HepG2 (cell line): ENCODE measurements at regions not wholly inside any gene's neighbourhood (a gene's known extent, or its start where the extent isn't known, plus 50 kb on each side); places are given as distances from the start of the nearest gene placed in this dataset.

Source experiments
- ATAC-seq: fragments of 200-7000 bp; cut with Tn5 transposase; 3 replicates; pipeline ENCODE4 v1.9.1; 2020; ENCODE audit warnings: mild to moderate bottlenecking, moderate library complexity
- BruUV-seq: library from RNA; stranded (reverse); fragments of 400-500 nt; replicated peaks from 2 replicates; lab custom pipeline; 2021; lab: Mats Ljungman, UMichigan
- CTCF ChIA-PET: fragments of 300-600 bp; formaldehyde crosslinking; extraction: SDS; loops from one replicate; lab custom pipeline; 2021; ENCODE audit warnings: low total read pairs, inconsistent platforms, low intra/inter-chr PET ratio; lab: Yijun Ruan, JAX
- POLR2A ChIA-PET: fragments of 350-600 bp; sonication (Branson Sonifier 250); formaldehyde crosslinking; loops from one replicate; lab custom pipeline; 2020; ENCODE audit warnings: antibody characterized with exemption, inconsistent platforms; lab: Yijun Ruan, JAX
- DNase-seq: peaks from one replicate; pipeline ENCODE4 v3.0.0-alpha.2; 2015; ENCODE audit warnings: low spot score
- FAIRE-seq: peaks from 3 replicates; lab custom pipeline; 2011; peaks lifted over from hg19 to GRCh38; lab: Jason Lieb, UNC
- H2AFZ ChIP-seq: one replicate; pipeline ENCODE4 v1.6.1; 2011; ENCODE audit warnings: low read length, inconsistent platforms
- H3K27ac ChIP-seq: fragments of 300-600 bp; 3 replicates; pipeline ENCODE4 v1.8.0; 2011; ENCODE audit warnings: mixed run types, mild to moderate bottlenecking, mixed read lengths, low read length, inconsistent platforms; ENCODE audit not compliant: insufficient read depth; ENCODE audit errors: extremely low read length
- H3K27me3 ChIP-seq, 2 experiments: fragments of 200-600 bp in 1 of 2; 2 replicates in 1 of 2; 3 replicates in 1 of 2; pipeline versions ENCODE4 v1.6.0 to v1.8.0; 2011; ENCODE audit warnings: low read length in 2 of 2, mild to moderate bottlenecking in 2 of 2, moderate library complexity in 2 of 2, inconsistent platforms in 1 of 2; ENCODE audit not compliant: insufficient read depth in 2 of 2, control insufficient read depth in 1 of 2
- H3K36me3 ChIP-seq, 2 experiments: fragments of 200-600 bp in 1 of 2; replicated peaks in 1 of 2; 2 replicates in 1 of 2; 3 replicates in 1 of 2; pipeline versions ENCODE4 v1.5.1 to v1.8.0; 2011; ENCODE audit warnings: low read length in 2 of 2, inconsistent platforms in 1 of 2; ENCODE audit not compliant: insufficient read depth in 2 of 2, control insufficient read depth in 1 of 2
- H3K4me1 ChIP-seq: 2 replicates; pipeline ENCODE4 v1.5.1; 2012; ENCODE audit warnings: low read length, inconsistent platforms; ENCODE audit not compliant: insufficient read depth
- H3K4me2 ChIP-seq: 2 replicates; pipeline ENCODE4 v1.6.0; 2011; ENCODE audit warnings: low read depth, low read length, inconsistent platforms
- H3K4me3 ChIP-seq, 3 experiments: fragments of 200-600 bp in 1 of 3; sonication (generic), shearing (Covaris generic) in 1 of 3; replicated peaks in 1 of 3; 2 replicates each; pipeline ENCODE4 v1.5.1; 2011 to 2016; ENCODE audit warnings: low read length in 3 of 3, inconsistent platforms in 2 of 3, low read depth in 2 of 3, mild to moderate bottlenecking in 2 of 3, control low read depth in 1 of 3, mixed read lengths in 1 of 3; ENCODE audit not compliant: insufficient read depth in 1 of 3
- H3K79me2 ChIP-seq: one replicate; pipeline ENCODE4 v1.6.1; 2011; ENCODE audit warnings: low read length, inconsistent platforms; ENCODE audit not compliant: insufficient read depth
- H3K9ac ChIP-seq: 2 replicates; pipeline ENCODE4 v1.6.0; 2011; ENCODE audit warnings: mild to moderate bottlenecking, low read depth, low read length, inconsistent platforms; ENCODE audit not compliant: insufficient read depth
- H3K9me3 ChIP-seq: 2 replicates; pipeline ENCODE4 v1.5.1; 2012; ENCODE audit warnings: mild to moderate bottlenecking, low read length
- H4K20me1 ChIP-seq: 2 replicates; pipeline ENCODE4 v1.6.0; 2011; ENCODE audit warnings: inconsistent platforms, mild to moderate bottlenecking, low read length, moderate library complexity; ENCODE audit not compliant: insufficient read depth
- BRD4 ChIP-seq: sonication (generic); formaldehyde crosslinking; IDR thresholded peaks from 2 replicates; pipeline ENCODE4 v1.4.0; 2020; ENCODE audit warnings: missing genetic modification reagents
- CBX5 ChIP-seq: sonication (generic); formaldehyde crosslinking; IDR thresholded peaks from 2 replicates; pipeline ENCODE4 v1.4.0; 2020; ENCODE audit warnings: missing genetic modification reagents, borderline replicate concordance
- KMT2B ChIP-seq: IDR thresholded peaks from 2 replicates; pipeline ENCODE4 v1.6.1; 2016; ENCODE audit warnings: missing genetic modification reagents, missing compliant biosample characterization
- NFYB ChIP-seq: sonication (generic); formaldehyde crosslinking; IDR thresholded peaks from 2 replicates; pipeline ENCODE4 v1.4.0; 2020; ENCODE audit warnings: missing genetic modification reagents
- NR2F6 ChIP-seq, 2 experiments: IDR thresholded peaks; 2 replicates each; pipeline ENCODE4 v1.6.1; 2016; ENCODE audit warnings: antibody characterized with exemption in 1 of 2, mild to moderate bottlenecking in 1 of 2
- SP2 ChIP-seq: sonication (generic); formaldehyde crosslinking; IDR thresholded peaks from 2 replicates; pipeline ENCODE4 v1.5.1; 2020; ENCODE audit warnings: mild to moderate bottlenecking, missing genetic modification reagents
- SYNCRIP ChIP-seq: fragments of 200-400 bp; formaldehyde crosslinking; IDR thresholded peaks from 2 replicates; pipeline ENCODE4 v1.6.1; 2018; ENCODE audit warnings: mild to moderate bottlenecking, low read depth, low read length; ENCODE audit not compliant: insufficient read depth
- ZSCAN12 ChIP-seq: sonication (generic); formaldehyde crosslinking; IDR thresholded peaks from 2 replicates; pipeline ENCODE4 v1.9.0; 2021; ENCODE audit warnings: mild to moderate bottlenecking, missing genetic modification reagents
- ZSCAN25 ChIP-seq: sonication (generic); formaldehyde crosslinking; IDR thresholded peaks from 2 replicates; pipeline ENCODE4 v1.8.0; 2022; ENCODE audit warnings: mild to moderate bottlenecking, missing genetic modification reagents
- WGBS: methylation state at CpG from one replicate; pipeline ENCODE4 v1.1.6; 2017; ENCODE audit warnings: low lambda C conversion rate; 5-methylcytosine and 5-hydroxymethylcytosine counted together
- in situ Hi-C: cut with HindIII; loops from 2 replicates; pipeline ENCODE4 v1.10.0; 2017; ENCODE audit warnings: low pct_unique_long_range_greater_than_20kb; ENCODE audit not compliant: extremely low pct_ligation_motif_present
- intact Hi-C: fragments of 100-400 bp; cut with micrococcal nuclease; formaldehyde crosslinking; loops from one replicate; pipeline ENCODE4 v1.10.0; 2022; ENCODE audit not compliant: unreplicated experiment
- TF ChIP-seq, protein P1 (sequence below): sonication (generic); formaldehyde crosslinking; IDR thresholded peaks from 2 replicates; pipeline ENCODE4 v1.4.0; 2020; ENCODE audit warnings: missing genetic modification reagents
- TF ChIP-seq, protein P2 (sequence below): sonication (generic); formaldehyde crosslinking; conservative IDR thresholded peaks from 2 replicates; pipeline ENCODE4 v1.4.0; 2020; ENCODE audit warnings: missing genetic modification reagents
- TF ChIP-seq, protein P3 (sequence below): sonication (generic); formaldehyde crosslinking; IDR thresholded peaks from 2 replicates; pipeline ENCODE4 v1.5.0; 2020; ENCODE audit warnings: mild to moderate bottlenecking, missing genetic modification reagents

DNA sequence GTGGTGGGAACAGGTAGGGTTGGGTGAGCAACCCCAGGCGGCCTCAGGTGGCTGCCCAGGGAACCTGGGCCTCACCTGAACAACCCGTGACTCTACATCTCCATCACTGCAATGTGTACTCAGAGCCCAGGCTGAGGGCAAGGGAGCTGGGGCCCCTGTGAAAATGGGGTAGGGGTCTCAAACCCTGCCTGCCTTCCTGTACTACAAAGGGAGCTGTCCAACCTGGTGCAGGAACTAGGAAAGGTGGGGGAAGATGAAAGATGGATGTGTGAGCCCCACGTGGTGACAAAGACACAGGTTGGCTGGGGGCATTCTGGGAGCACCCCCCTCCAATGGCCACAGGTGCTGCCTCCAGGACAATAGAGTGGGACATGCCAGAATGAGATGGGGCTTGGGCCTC lies 62.1 kb upstream of the SLC2A12 start:
- CTCF ChIA-PET = no interaction called here
- no peak overlapping the region for H3K9ac ChIP-seq
- H2AFZ ChIP-seq = no peak overlapping the region
- no TSS peak for BruUV-seq
- intact Hi-C loops = no loop called here
- no peaks in the 10 kb centered on the region for H4K20me1 ChIP-seq
- FAIRE-seq (no peak), DNase-seq (no peak)
- 21% methylated on average over 3 of the region's 3 CpGs for WGBS
- TF ChIP-seq SP2 (CRISPR knock-in tag) = no peak
- TF ChIP-seq, all 625 proteins: peak for 0
- POLR2A ChIA-PET = no interaction called here
- in situ Hi-C loops = no loop called here
- Histone ChIP-seq H3K79me2 (no peaks in the 10 kb centered on the region), H3K27ac (no peak overlapping the region), H3K27me3 (peaks cover 1 to 11% of the 10 kb centered on the region in 2 experiments; a peak in 2 of 5 replicates), H3K4me3 (no peak overlapping the region), H3K36me3 (no peaks in the 10 kb centered on the region), H3K9me3 (no peaks in the 10 kb centered on the region), H3K4me1 (no peaks in the 10 kb centered on the region), H3K4me2 (no peak overlapping the region)
- no peak for ATAC-seq

DNA sequence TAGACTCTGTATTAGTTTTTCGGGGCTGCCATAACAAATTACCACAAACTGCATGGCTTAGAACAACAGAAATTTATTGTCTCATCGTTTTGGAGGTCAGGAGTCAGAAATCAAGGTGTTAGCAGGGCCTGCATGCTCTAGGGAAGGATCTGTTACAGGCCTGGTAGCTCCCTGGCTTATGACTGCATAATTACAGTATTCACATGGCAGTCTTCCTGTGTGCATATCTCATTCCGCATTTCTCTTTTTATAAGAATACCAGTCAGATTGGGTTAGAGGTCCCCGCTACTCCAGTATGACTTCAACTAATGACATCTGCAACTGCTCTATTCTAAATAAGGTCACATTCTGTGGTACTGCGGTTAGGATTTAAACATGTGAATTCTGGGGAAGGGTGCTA lies 59.3 kb upstream of the SLC2A12 start:
- H2AFZ ChIP-seq = no peak overlapping the region
- DNase-seq (no peak), FAIRE-seq (no peak), ATAC-seq (no peak)
- no peak overlapping the region for H3K9ac ChIP-seq
- H3K36me3 ChIP-seq = no peaks in the 10 kb centered on the region
- H3K9me3 ChIP-seq = no peaks in the 10 kb centered on the region
- H3K27ac ChIP-seq = no peak overlapping the region
- H3K4me2 ChIP-seq = no peak overlapping the region
- no peak overlapping the region for H3K4me3 ChIP-seq
- H3K79me2 ChIP-seq = no peaks in the 10 kb centered on the region
- CTCF ChIA-PET = interaction anchor here (1.5 to 2.4 kb wide), 5 partner anchors 12 to 829 kb away, joined by 3 to 19 read pairs (median 15); no protein-coding TSS in a partner anchor
- POLR2A ChIA-PET = no interaction called here
- no peaks in the 10 kb centered on the region for H4K20me1 ChIP-seq
- in situ Hi-C loops = no loop called here
- intact Hi-C loops = loop anchor here (1.0 kb wide), 2 partner anchors 712 to 829 kb away; no protein-coding TSS in a partner anchor
- no peaks in the 10 kb centered on the region for H3K4me1 ChIP-seq
- peaks cover 0 to 11% of the 10 kb centered on the region in 2 experiments; a peak in 1 of 5 replicates for H3K27me3 ChIP-seq
- WGBS = 57% methylated on average over 5 of the region's 5 CpGs
- no TSS peak for BruUV-seq
- TF ChIP-seq SYNCRIP (no peak), CBX5 (CRISPR knock-in tag) (no peak), KMT2B (CRISPR knock-in tag) (no peak), NR2F6 (IDR thresholded peaks at IDR 0.05) (no peak), NR2F6 (CRISPR knock-in tag; IDR thresholded peaks at IDR 0.05) (no peak), ZSCAN25 (CRISPR knock-in tag) (no peak), BRD4 (CRISPR knock-in tag) (no peak), NFYB (CRISPR knock-in tag) (no peak), ZSCAN12 (no peak)
- TF ChIP-seq, protein P1, sequence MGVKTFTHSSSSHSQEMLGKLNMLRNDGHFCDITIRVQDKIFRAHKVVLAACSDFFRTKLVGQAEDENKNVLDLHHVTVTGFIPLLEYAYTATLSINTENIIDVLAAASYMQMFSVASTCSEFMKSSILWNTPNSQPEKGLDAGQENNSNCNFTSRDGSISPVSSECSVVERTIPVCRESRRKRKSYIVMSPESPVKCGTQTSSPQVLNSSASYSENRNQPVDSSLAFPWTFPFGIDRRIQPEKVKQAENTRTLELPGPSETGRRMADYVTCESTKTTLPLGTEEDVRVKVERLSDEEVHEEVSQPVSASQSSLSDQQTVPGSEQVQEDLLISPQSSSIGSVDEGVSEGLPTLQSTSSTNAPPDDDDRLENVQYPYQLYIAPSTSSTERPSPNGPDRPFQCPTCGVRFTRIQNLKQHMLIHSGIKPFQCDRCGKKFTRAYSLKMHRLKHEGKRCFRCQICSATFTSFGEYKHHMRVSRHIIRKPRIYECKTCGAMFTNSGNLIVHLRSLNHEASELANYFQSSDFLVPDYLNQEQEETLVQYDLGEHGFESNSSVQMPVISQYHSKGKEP (CRISPR knock-in tag) = no peak
- TF ChIP-seq, protein P2, sequence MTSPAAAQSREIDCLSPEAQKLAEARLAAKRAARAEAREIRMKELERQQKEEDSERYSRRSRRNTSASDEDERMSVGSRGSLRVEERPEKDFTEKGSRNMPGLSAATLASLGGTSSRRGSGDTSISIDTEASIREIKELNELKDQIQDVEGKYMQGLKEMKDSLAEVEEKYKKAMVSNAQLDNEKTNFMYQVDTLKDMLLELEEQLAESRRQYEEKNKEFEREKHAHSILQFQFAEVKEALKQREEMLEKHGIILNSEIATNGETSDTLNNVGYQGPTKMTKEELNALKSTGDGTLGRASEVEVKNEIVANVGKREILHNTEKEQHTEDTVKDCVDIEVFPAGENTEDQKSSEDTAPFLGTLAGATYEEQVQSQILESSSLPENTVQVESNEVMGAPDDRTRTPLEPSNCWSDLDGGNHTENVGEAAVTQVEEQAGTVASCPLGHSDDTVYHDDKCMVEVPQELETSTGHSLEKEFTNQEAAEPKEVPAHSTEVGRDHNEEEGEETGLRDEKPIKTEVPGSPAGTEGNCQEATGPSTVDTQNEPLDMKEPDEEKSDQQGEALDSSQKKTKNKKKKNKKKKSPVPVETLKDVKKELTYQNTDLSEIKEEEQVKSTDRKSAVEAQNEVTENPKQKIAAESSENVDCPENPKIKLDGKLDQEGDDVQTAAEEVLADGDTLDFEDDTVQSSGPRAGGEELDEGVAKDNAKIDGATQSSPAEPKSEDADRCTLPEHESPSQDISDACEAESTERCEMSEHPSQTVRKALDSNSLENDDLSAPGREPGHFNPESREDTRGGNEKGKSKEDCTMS = no peak
- TF ChIP-seq, protein P3, sequence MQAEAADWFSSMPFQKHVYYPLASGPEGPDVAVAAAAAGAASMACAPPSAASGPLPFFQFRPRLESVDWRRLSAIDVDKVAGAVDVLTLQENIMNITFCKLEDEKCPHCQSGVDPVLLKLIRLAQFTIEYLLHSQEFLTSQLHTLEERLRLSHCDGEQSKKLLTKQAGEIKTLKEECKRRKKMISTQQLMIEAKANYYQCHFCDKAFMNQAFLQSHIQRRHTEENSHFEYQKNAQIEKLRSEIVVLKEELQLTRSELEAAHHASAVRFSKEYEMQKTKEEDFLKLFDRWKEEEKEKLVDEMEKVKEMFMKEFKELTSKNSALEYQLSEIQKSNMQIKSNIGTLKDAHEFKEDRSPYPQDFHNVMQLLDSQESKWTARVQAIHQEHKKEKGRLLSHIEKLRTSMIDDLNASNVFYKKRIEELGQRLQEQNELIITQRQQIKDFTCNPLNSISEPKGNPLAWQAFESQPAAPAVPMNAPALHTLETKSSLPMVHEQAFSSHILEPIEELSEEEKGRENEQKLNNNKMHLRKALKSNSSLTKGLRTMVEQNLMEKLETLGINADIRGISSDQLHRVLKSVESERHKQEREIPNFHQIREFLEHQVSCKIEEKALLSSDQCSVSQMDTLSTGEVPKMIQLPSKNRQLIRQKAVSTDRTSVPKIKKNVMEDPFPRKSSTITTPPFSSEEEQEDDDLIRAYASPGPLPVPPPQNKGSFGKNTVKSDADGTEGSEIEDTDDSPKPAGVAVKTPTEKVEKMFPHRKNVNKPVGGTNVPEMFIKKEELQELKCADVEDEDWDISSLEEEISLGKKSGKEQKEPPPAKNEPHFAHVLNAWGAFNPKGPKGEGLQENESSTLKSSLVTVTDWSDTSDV (CRISPR knock-in tag) = no peak
